ENCODE measurements at regions not wholly inside any gene's neighbourhood (a gene's known extent, or its start where the extent isn't known, plus 50 kb on each side); places are given as distances from the start of the nearest gene placed in this dataset.

DNA sequence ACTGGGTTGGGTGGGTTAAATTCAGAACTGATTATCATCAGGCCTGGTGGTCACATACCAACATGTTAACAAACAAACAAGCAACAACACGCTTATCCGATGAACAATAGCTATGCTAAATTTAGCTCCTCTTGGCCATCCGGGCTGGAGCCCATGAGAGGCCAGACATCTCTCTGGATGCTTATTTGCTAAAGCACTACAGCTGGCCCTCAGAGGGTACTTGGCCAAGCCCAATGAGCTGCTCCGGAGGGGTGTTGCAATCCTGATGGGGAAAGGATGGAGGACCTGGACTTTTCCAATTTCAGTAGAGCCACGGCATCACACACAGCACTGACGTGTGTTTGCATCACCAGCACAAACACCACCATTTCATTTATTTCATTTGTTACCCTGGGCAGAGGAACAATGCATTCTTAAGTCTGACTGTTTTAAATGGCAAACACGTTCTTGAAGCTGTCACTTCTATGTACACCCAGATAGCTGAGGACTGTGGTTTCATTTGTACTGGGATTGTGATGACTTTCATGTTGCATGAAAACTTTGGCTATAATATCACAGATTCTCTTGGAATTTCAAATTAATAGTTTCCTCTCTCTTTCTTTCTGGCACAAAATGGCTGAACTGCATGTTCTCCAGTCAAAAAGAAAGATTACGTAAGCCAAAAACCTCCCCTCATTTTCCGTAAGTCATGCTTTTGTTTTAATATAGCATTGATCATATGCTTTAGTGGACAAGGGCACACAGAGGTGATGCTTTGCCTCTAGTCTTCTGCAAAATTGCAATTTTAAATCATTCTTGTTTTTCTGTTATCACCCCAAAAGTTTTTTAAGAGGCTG is 359.8 kb upstream of the KAZN start:
- ChIA-PET POLR2A (ENCODE audit: low non-redundant PET) (no interaction called here), CTCF (no interaction called here)
- TF ChIP-seq, protein P1, sequence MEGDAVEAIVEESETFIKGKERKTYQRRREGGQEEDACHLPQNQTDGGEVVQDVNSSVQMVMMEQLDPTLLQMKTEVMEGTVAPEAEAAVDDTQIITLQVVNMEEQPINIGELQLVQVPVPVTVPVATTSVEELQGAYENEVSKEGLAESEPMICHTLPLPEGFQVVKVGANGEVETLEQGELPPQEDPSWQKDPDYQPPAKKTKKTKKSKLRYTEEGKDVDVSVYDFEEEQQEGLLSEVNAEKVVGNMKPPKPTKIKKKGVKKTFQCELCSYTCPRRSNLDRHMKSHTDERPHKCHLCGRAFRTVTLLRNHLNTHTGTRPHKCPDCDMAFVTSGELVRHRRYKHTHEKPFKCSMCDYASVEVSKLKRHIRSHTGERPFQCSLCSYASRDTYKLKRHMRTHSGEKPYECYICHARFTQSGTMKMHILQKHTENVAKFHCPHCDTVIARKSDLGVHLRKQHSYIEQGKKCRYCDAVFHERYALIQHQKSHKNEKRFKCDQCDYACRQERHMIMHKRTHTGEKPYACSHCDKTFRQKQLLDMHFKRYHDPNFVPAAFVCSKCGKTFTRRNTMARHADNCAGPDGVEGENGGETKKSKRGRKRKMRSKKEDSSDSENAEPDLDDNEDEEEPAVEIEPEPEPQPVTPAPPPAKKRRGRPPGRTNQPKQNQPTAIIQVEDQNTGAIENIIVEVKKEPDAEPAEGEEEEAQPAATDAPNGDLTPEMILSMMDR (conservative IDR thresholded peaks at IDR 0.05; ENCODE audit: low read depth, low read length): no peak
- TF ChIP-seq EZH2 (IDR thresholded peaks at IDR 0.05; ENCODE audit: borderline replicate concordance, low read depth, low read length, poor library complexity, severe bottlenecking): no peak
- BruUV-seq (replicated peaks): no TSS peak
- no peak overlapping the region for H3K4me3 ChIP-seq (ENCODE audit: low read depth, low read length, poor library complexity, severe bottlenecking)
- H3K9me3 ChIP-seq (ENCODE audit: low read depth, low read length, poor library complexity, severe bottlenecking): no peaks in the 10 kb centered on the region
- DNase-seq (ENCODE audit: low spot score): no peak
- H3K4me1 ChIP-seq (ENCODE audit: insufficient read depth, low read length, poor library complexity, severe bottlenecking): no peaks in the 10 kb centered on the region
- H3K27ac ChIP-seq (ENCODE audit: low read depth, low read length, poor library complexity, severe bottlenecking): no peak overlapping the region
- H3K27me3 ChIP-seq (replicated peaks; ENCODE audit: insufficient read depth, low read depth, low read length, poor library complexity): no peaks in the 10 kb centered on the region
- H3K36me3 ChIP-seq (ENCODE audit: insufficient read depth, low read length, poor library complexity, severe bottlenecking): no peaks in the 10 kb centered on the region
- intact Hi-C loops (cut with micrococcal nuclease; ENCODE audit: unreplicated experiment): no loop called here

DNA sequence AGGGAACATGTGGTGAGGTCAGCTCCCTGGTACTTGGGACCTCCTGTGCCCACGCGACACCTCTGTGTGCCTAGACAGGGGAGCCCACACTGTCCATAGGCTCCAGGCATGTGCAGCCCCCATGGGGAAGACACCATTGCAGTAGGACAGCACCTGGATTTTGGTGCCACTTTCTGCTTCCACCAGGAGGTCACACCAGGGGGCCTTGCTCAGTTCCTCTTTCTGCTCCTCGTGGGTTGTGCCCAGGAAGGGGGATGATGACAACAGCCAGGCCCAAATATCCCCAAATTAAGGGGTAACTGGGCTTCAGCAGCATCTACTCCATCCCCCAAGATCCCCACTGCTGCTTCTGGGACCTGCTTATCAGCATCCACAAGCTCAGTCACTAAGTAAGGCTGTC is 358.2 kb upstream of the KAZN start:
- no peak overlapping the region for H3K4me3 ChIP-seq (ENCODE audit: low read depth, low read length, poor library complexity, severe bottlenecking)
- H3K27ac ChIP-seq (ENCODE audit: low read depth, low read length, poor library complexity, severe bottlenecking): no peak overlapping the region
- CTCF ChIA-PET: no interaction called here
- no peaks in the 10 kb centered on the region for H3K36me3 ChIP-seq (ENCODE audit: insufficient read depth, low read length, poor library complexity, severe bottlenecking)
- no peak for DNase-seq (ENCODE audit: low spot score)
- no TSS peak for BruUV-seq (replicated peaks)
- H3K9me3 ChIP-seq (ENCODE audit: low read depth, low read length, poor library complexity, severe bottlenecking): no peaks in the 10 kb centered on the region
- H3K27me3 ChIP-seq (replicated peaks; ENCODE audit: insufficient read depth, low read depth, low read length, poor library complexity): no peaks in the 10 kb centered on the region
- intact Hi-C loops (cut with micrococcal nuclease; ENCODE audit: unreplicated experiment): no loop called here
- no peaks in the 10 kb centered on the region for H3K4me1 ChIP-seq (ENCODE audit: insufficient read depth, low read length, poor library complexity, severe bottlenecking)
- TF ChIP-seq, protein P1 (conservative IDR thresholded peaks at IDR 0.05; ENCODE audit: low read depth, low read length): no peak
- TF ChIP-seq EZH2 (IDR thresholded peaks at IDR 0.05; ENCODE audit: borderline replicate concordance, low read depth, low read length, poor library complexity, severe bottlenecking): no peak
- POLR2A ChIA-PET (ENCODE audit: low non-redundant PET): no interaction called here

DNA sequence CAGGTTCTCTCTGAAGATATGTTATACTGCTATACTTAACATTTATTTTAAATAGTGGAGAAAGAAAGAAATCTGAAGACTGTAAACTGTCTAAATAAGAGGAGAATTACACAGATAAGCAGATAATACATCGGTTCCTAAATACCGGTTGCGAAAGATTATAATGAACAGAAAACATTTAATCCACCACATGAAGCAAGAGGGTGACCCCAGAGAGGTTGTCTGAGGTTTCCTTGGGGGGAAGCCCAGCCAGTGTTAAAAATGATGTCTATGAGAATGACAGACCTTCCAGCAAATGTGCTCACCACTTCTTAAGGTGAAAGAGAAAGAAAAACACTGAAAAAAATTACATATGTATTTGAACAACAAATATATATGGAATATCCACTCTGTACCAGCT is 356.4 kb upstream of the KAZN start:
- POLR2A ChIA-PET (ENCODE audit: low non-redundant PET): no interaction called here

More for the DNA sequence above, 356.4 kb upstream of the KAZN start:
- H3K36me3 ChIP-seq (ENCODE audit: insufficient read depth, low read length, poor library complexity, severe bottlenecking): no peaks in the 10 kb centered on the region
- TF ChIP-seq EZH2 (IDR thresholded peaks at IDR 0.05; ENCODE audit: borderline replicate concordance, low read depth, low read length, poor library complexity, severe bottlenecking): no peak
- TF ChIP-seq, protein P1 (conservative IDR thresholded peaks at IDR 0.05; ENCODE audit: low read depth, low read length): no peak
- no peaks in the 10 kb centered on the region for H3K4me1 ChIP-seq (ENCODE audit: insufficient read depth, low read length, poor library complexity, severe bottlenecking)
- H3K27ac ChIP-seq (ENCODE audit: low read depth, low read length, poor library complexity, severe bottlenecking): no peak overlapping the region
- no peaks in the 10 kb centered on the region for H3K27me3 ChIP-seq (replicated peaks; ENCODE audit: insufficient read depth, low read depth, low read length, poor library complexity)
- DNase-seq (ENCODE audit: low spot score): no peak
- no peak overlapping the region for H3K4me3 ChIP-seq (ENCODE audit: low read depth, low read length, poor library complexity, severe bottlenecking)
- H3K9me3 ChIP-seq (ENCODE audit: low read depth, low read length, poor library complexity, severe bottlenecking): no peaks in the 10 kb centered on the region
- intact Hi-C loops (cut with micrococcal nuclease; ENCODE audit: unreplicated experiment): no loop called here
- BruUV-seq (replicated peaks): no TSS peak
- CTCF ChIA-PET: no interaction called here

All from A673 (cell line).